GM13977 (cell line): ENCODE measurements at regions not wholly inside any gene's neighbourhood (a gene's known extent, or its start where the extent isn't known, plus 50 kb on each side); places are given as distances from the start of the nearest gene placed in this dataset.

ENCODE experiments used
- DNase-seq: peaks from one replicate; pipeline ENCODE4 v3.0.0; 2012; ENCODE audit warnings: low spot score
- in situ Hi-C: fragments of 300-500 bp; cut with MboI; formaldehyde crosslinking; loops from one replicate; pipeline ENCODE4 v1.12.0; 2022; ENCODE audit warnings: low sequenced_read_pairs, low pct_unique_long_range_greater_than_20kb, mixed read lengths, inconsistent platforms; ENCODE audit not compliant: unreplicated experiment
- TF ChIP-seq, protein P1 (sequence below): IDR thresholded peaks from 2 replicates; pipeline ENCODE4 v1.5.1; 2012; ENCODE audit warnings: mild to moderate bottlenecking, control low read depth; ENCODE audit not compliant: insufficient read depth; ENCODE audit errors: extremely low read depth, missing control alignments

DNA sequence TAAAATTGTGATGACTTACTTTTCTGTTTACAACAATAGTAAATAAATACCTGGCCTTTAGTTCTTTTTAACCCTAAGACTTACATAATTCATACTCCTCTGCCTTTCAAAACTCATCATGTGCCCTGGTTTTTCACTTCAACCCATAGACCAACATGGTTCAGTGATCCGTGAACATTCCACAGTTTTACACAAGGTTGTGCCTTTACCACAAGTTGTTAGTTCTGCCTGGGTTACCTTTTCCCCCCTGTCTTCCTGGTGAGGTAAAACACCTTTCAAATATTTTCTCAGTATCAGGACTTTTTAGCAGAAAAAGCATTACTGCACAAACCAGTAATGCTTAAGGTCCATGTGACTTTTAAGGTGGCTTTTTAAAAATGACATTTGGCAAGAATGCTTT is 1466.4 kb downstream of the PLA2G4A start:
- TF ChIP-seq, protein P1, sequence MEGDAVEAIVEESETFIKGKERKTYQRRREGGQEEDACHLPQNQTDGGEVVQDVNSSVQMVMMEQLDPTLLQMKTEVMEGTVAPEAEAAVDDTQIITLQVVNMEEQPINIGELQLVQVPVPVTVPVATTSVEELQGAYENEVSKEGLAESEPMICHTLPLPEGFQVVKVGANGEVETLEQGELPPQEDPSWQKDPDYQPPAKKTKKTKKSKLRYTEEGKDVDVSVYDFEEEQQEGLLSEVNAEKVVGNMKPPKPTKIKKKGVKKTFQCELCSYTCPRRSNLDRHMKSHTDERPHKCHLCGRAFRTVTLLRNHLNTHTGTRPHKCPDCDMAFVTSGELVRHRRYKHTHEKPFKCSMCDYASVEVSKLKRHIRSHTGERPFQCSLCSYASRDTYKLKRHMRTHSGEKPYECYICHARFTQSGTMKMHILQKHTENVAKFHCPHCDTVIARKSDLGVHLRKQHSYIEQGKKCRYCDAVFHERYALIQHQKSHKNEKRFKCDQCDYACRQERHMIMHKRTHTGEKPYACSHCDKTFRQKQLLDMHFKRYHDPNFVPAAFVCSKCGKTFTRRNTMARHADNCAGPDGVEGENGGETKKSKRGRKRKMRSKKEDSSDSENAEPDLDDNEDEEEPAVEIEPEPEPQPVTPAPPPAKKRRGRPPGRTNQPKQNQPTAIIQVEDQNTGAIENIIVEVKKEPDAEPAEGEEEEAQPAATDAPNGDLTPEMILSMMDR, result no peak
- in situ Hi-C loops, result no loop called here

DNA sequence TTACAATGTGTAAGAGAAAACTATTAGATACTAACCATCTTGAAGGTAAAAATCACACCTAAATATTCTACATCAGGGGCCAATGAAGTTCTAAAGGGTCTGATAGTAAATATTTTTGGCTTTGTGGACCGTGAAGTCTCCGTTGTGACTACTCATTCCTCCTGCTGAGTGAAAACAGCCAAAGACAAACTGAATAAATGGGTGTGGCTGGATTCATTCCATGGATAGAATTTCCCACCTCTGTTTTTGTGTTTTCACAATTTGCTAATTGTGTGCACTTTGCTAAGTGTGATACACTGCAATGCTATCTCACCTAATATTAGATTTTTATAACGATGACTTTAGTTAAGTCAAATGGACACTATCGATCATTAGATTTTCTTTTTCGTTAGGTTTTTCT is 1474.0 kb downstream of the PLA2G4A start:
- no peak for DNase-seq
- in situ Hi-C loops, result no loop called here
- TF ChIP-seq, protein P1, result no peak

More for the DNA sequence above, 1466.4 kb downstream of the PLA2G4A start:
- DNase-seq, result no peak

GRCh38 chr1:188314557-188315137 is 1485.9 kb downstream of the PLA2G4A start:
- TF ChIP-seq, protein P1, result no peak
- no peak for DNase-seq
- in situ Hi-C loops, result no loop called here

DNA sequence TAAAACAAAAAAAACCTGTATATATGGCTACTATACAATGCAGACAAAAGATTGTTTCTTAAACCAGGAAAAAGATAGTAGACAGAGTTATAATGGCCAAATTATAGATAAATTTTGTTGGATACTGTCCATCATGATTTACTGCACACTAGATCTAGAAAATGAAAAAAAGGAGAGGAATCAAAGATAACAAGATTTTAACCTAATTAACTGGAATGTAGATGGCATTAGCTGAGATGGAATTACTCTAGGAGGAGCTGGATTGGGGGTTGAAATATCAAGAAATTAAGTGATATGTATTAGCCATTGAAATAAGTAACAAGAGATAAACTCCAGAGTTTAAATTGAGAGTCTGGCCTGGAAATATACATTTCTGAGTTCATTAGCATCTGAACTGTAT is 1489.1 kb downstream of the PLA2G4A start:
- in situ Hi-C loops, result no loop called here
- no peak for DNase-seq
- TF ChIP-seq, protein P1, result no peak

GRCh38 chr1:188325211-188325610 is 1496.5 kb downstream of the PLA2G4A start:
- no peak for DNase-seq
- TF ChIP-seq, protein P1, result no peak
- in situ Hi-C loops, result no loop called here

DNA sequence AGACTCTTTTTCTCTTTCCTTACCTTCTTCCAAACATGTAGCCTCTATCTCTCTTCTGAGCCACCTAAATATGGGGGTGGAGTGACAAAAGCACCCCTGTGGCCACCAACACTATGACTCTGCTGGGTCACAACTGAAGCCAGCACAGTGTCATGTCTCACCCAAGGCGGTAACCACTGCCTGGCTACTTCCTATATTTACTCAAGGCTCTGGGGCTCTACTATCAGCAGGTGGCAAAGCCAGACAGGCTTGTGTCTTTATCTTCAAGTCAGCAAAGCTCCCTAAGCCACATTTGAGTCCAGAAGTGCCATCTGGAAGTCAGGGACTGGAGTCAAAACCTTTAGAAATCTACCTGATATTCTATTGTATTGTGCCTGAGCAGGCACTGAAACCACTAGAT is 1515.2 kb downstream of the PLA2G4A start:
- in situ Hi-C loops, result no loop called here
- TF ChIP-seq, protein P1, result no peak
- DNase-seq, result no peak
